Choroid plexus epithelial cell (primary cell): ENCODE measurements at regions not wholly inside any gene's neighbourhood (a gene's known extent, or its start where the extent isn't known, plus 50 kb on each side); places are given as distances from the start of the nearest gene placed in this dataset.

Source experiments
- DNase-seq: peaks from one replicate; pipeline ENCODE4 v3.0.0-alpha.2; 2010; ENCODE audit warnings: low read depth
- H3K4me3 ChIP-seq: 2 replicates; pipeline ENCODE4 v1.5.1; 2011; ENCODE audit warnings: low read depth, mild to moderate bottlenecking, control low read depth, low read length, moderate library complexity
- TF ChIP-seq, protein P1 (sequence below): conservative IDR thresholded peaks from 2 replicates; pipeline ENCODE4 v1.5.1; 2011; ENCODE audit warnings: low read depth, mild to moderate bottlenecking, control low read depth, inconsistent platforms, low read length, moderate library complexity

DNA sequence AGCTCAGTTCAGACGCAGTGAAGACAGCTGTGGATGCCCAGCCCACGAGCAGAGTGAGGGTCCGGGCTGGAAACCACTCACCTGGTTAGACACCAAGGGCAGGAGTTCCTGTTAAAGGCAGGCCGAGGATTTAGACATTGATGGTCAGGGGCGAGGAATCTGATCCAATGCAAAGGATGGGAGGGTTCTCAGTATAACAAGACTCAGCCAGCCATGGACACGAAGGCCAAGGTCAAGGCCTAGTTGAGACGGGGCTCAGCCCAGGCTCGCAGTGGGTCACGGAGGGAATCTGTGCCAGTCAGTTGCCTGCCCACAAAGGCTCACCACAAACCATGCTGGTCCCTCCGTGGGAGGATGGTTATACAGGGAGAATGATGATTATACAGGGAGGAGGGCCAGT lies 63.3 kb upstream of the FCN1 start:
- TF ChIP-seq, protein P1, sequence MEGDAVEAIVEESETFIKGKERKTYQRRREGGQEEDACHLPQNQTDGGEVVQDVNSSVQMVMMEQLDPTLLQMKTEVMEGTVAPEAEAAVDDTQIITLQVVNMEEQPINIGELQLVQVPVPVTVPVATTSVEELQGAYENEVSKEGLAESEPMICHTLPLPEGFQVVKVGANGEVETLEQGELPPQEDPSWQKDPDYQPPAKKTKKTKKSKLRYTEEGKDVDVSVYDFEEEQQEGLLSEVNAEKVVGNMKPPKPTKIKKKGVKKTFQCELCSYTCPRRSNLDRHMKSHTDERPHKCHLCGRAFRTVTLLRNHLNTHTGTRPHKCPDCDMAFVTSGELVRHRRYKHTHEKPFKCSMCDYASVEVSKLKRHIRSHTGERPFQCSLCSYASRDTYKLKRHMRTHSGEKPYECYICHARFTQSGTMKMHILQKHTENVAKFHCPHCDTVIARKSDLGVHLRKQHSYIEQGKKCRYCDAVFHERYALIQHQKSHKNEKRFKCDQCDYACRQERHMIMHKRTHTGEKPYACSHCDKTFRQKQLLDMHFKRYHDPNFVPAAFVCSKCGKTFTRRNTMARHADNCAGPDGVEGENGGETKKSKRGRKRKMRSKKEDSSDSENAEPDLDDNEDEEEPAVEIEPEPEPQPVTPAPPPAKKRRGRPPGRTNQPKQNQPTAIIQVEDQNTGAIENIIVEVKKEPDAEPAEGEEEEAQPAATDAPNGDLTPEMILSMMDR, result no peak
- no peak overlapping the region for H3K4me3 ChIP-seq
- DNase-seq, result no peak

DNA sequence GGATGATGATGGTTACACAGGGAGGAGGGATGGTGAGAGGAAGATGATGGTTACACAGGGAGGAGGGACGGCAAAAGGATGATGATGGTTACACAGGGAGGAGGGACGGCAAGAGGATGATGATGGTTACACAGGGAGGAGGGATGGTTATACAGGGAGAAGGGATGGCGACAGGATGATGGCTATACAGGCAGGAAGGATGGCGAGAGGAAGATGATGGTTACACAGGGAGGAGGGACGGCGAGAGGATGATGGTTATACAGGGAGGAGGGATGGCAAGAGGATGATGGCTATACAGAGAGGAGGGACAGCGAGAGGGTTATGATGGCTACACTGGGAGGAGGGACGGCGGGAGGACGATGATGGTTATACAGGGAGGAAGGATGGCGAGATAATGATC lies 64.1 kb upstream of the FCN1 start:
- no peak overlapping the region for H3K4me3 ChIP-seq
- TF ChIP-seq, protein P1, result no peak
- DNase-seq, result no peak

- H3K4me3 ChIP-seq, result no peak overlapping the region
- DNase-seq, result no peak
Measured at GRCh38 chr9:134982311-134982710, 64.6 kb upstream of the FCN1 start.

DNA sequence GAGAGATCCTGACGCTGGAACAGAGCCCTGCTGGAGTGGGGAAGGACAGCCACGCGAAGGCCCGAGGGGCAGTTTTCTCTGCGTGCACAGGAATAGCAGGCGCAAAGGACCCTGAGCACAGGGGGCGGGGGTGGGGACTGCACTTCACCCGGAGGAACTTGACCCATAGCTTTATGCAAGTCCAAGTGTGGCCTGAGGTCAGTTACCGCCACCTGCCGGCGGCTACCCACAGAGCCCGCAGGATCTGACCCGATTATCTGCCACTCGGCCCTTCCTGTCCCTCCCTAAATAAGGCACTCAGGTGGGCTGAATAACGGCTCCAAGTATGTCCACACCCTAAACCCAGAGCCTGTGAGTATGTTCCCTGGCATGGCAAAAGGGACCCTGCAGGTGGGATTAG lies 65.4 kb upstream of the FCN1 start:
- TF ChIP-seq, protein P1, result peak; percentile 44
- no peak for DNase-seq

More at GRCh38 chr9:134982311-134982710, 64.6 kb upstream of the FCN1 start:
- TF ChIP-seq, protein P1, result no peak

GRCh38 chr9:134983506-134984371 lies 66.0 kb upstream of the FCN1 start:
- no peak for DNase-seq
- TF ChIP-seq, protein P1, result no peak
- no peak overlapping the region for H3K4me3 ChIP-seq

More for the DNA sequence above, 65.4 kb upstream of the FCN1 start:
- no peak overlapping the region for H3K4me3 ChIP-seq

GRCh38 chr9:134984372-134985265 lies 66.9 kb upstream of the FCN1 start:
- no peak for DNase-seq
- TF ChIP-seq, protein P1, result no peak
- H3K4me3 ChIP-seq, result no peak overlapping the region
